ENCODE measurements at regions not wholly inside any gene's neighbourhood (a gene's known extent, or its start where the extent isn't known, plus 50 kb on each side); places are given as distances from the start of the nearest gene placed in this dataset.
A peak's percentile ranks its signal among the peaks of the same experiment; 100 is the strongest.

- peaks cover 51% of the 10 kb centered on the region for H3K27me3 Mint-ChIP-seq (ENCODE audit: low read depth)
- no peaks in the 10 kb centered on the region for H3K36me3 Mint-ChIP-seq (ENCODE audit: low read depth)
- no peak overlapping the region for H3K4me3 Mint-ChIP-seq
- H3K27ac Mint-ChIP-seq (ENCODE audit: unreplicated experiment) = no peak overlapping the region
- peaks cover 19% of the 10 kb centered on the region for H3K4me1 Mint-ChIP-seq
- H3K9me3 Mint-ChIP-seq = no peaks in the 10 kb centered on the region
- TF ChIP-seq, protein P1, sequence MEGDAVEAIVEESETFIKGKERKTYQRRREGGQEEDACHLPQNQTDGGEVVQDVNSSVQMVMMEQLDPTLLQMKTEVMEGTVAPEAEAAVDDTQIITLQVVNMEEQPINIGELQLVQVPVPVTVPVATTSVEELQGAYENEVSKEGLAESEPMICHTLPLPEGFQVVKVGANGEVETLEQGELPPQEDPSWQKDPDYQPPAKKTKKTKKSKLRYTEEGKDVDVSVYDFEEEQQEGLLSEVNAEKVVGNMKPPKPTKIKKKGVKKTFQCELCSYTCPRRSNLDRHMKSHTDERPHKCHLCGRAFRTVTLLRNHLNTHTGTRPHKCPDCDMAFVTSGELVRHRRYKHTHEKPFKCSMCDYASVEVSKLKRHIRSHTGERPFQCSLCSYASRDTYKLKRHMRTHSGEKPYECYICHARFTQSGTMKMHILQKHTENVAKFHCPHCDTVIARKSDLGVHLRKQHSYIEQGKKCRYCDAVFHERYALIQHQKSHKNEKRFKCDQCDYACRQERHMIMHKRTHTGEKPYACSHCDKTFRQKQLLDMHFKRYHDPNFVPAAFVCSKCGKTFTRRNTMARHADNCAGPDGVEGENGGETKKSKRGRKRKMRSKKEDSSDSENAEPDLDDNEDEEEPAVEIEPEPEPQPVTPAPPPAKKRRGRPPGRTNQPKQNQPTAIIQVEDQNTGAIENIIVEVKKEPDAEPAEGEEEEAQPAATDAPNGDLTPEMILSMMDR (conservative IDR thresholded peaks at IDR 0.05) = no peak
- no peak for DNase-seq (ENCODE audit: low read depth, low spot score)
Measured at GRCh38 chr13:22235950-22236290, 565.0 kb downstream of the FGF9 start.

DNA sequence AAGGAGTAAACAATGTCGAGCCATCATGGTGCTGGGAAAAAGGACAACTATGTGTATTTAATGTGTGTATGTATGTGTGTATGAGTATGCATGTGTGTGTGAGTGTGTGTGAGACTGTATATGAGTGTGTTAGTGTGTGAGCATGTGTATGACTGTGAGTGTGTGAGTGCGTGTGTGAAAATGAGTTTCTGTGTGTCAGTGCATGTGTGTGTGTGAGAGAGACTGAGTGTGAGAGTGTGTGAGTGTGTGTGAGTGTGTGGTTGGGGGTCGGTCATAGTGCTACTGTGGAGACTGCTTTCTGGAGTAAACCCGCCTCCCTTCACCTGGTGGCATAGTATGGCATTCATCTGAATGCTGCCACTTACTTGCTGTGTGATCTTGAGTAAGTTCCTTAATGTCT lies 567.4 kb downstream of the FGF9 start:
- no peaks in the 10 kb centered on the region for H3K36me3 Mint-ChIP-seq (ENCODE audit: low read depth)
- H3K27ac Mint-ChIP-seq (ENCODE audit: unreplicated experiment) = no peak overlapping the region
- H3K9me3 Mint-ChIP-seq = peaks cover 5% of the 10 kb centered on the region
- H3K27me3 Mint-ChIP-seq (ENCODE audit: low read depth) = peaks cover 38% of the 10 kb centered on the region
- no peak for DNase-seq (ENCODE audit: low read depth, low spot score)
- TF ChIP-seq, protein P1 (conservative IDR thresholded peaks at IDR 0.05) = no peak
- H3K4me1 Mint-ChIP-seq = peaks cover 30% of the 10 kb centered on the region
- no peak overlapping the region for H3K4me3 Mint-ChIP-seq

GRCh38 chr13:22240716-22241115 lies 569.8 kb downstream of the FGF9 start:
- peak overlapping the region; percentile 64 for H3K4me3 Mint-ChIP-seq
- DNase-seq (ENCODE audit: low read depth, low spot score) = no peak
- H3K27ac Mint-ChIP-seq (ENCODE audit: unreplicated experiment) = no peak overlapping the region
- peaks cover 30% of the 10 kb centered on the region for H3K27me3 Mint-ChIP-seq (ENCODE audit: low read depth)
- peaks cover 5% of the 10 kb centered on the region for H3K9me3 Mint-ChIP-seq
- H3K4me1 Mint-ChIP-seq = peaks cover 30% of the 10 kb centered on the region
- no peaks in the 10 kb centered on the region for H3K36me3 Mint-ChIP-seq (ENCODE audit: low read depth)
- TF ChIP-seq, protein P1 (conservative IDR thresholded peaks at IDR 0.05) = no peak

- Mint-ChIP-seq H3K36me3 (ENCODE audit: low read depth) (no peaks in the 10 kb centered on the region), H3K4me3 (no peak overlapping the region), H3K9me3 (peaks cover 5% of the 10 kb centered on the region), H3K27ac (ENCODE audit: unreplicated experiment) (no peak overlapping the region), H3K27me3 (ENCODE audit: low read depth) (peaks cover 21% of the 10 kb centered on the region), H3K4me1 (peaks cover 26% of the 10 kb centered on the region)
- TF ChIP-seq, protein P1 (conservative IDR thresholded peaks at IDR 0.05) = no peak
- no peak for DNase-seq (ENCODE audit: low read depth, low spot score)
Measured at GRCh38 chr13:22243469-22244163, 572.7 kb downstream of the FGF9 start.

- no peak for DNase-seq (ENCODE audit: low read depth, low spot score)
- no peak overlapping the region for H3K27ac Mint-ChIP-seq (ENCODE audit: unreplicated experiment)
- H3K36me3 Mint-ChIP-seq (ENCODE audit: low read depth) = no peaks in the 10 kb centered on the region
- no peaks in the 10 kb centered on the region for H3K9me3 Mint-ChIP-seq
- H3K4me3 Mint-ChIP-seq = no peak overlapping the region
- H3K4me1 Mint-ChIP-seq = no peaks in the 10 kb centered on the region
- TF ChIP-seq, protein P1 (conservative IDR thresholded peaks at IDR 0.05) = no peak
- H3K27me3 Mint-ChIP-seq (ENCODE audit: low read depth) = no peaks in the 10 kb centered on the region
Measured at GRCh38 chr13:22252281-22252830, 581.5 kb downstream of the FGF9 start.
